ENCODE measurements at regions not wholly inside any gene's neighbourhood (a gene's known extent, or its start where the extent isn't known, plus 50 kb on each side); places are given as distances from the start of the nearest gene placed in this dataset.

GRCh38 chr4:3834186-3834662, 68.0 kb downstream of the ADRA2C start:
- Histone ChIP-seq H3K9me2 (replicated peaks; ENCODE audit: low read depth, low read length) (no peaks in the 10 kb centered on the region), H3K36me3 (ENCODE audit: insufficient read depth, low read length) (no peaks in the 10 kb centered on the region), H3K27me3 (ENCODE audit: insufficient read depth, low read length, poor library complexity, severe bottlenecking) (no peaks in the 10 kb centered on the region), H3K9me3 (ENCODE audit: insufficient read depth, low read depth, low read length) (no peaks in the 10 kb centered on the region), H3K4me3 (ENCODE audit: low read length, poor library complexity, severe bottlenecking) (no peak overlapping the region), H3K4me1 (ENCODE audit: insufficient read depth, low read length, poor library complexity, severe bottlenecking) (no peaks in the 10 kb centered on the region), H3F3A (ENCODE audit: low read depth) (no peaks in the 10 kb centered on the region), H2AFZ (ENCODE audit: low read length) (no peak overlapping the region), H3K4me2 (ENCODE audit: low read depth, low read length, poor library complexity, severe bottlenecking) (no peak overlapping the region), H3K79me2 (ENCODE audit: insufficient read depth, low read length) (no peaks in the 10 kb centered on the region), H4K20me1 (ENCODE audit: insufficient read depth, low read length, poor library complexity, severe bottlenecking) (no peaks in the 10 kb centered on the region), H3K9ac (ENCODE audit: low read depth, low read length, poor library complexity, severe bottlenecking) (no peak overlapping the region)
- TF ChIP-seq CTCF (conservative IDR thresholded peaks at IDR 0.05; ENCODE audit: low read length) (no peak), EZH2phosphoT487 (IDR thresholded peaks at IDR 0.05; ENCODE audit: borderline replicate concordance) (no peak)

- H3K4me1 ChIP-seq (ENCODE audit: insufficient read depth, low read length, poor library complexity, severe bottlenecking): no peaks in the 10 kb centered on the region
- no peak overlapping the region for H2AFZ ChIP-seq (ENCODE audit: low read length)
- H3K9me2 ChIP-seq (replicated peaks; ENCODE audit: low read depth, low read length): no peaks in the 10 kb centered on the region
- H3K36me3 ChIP-seq (ENCODE audit: insufficient read depth, low read length): no peaks in the 10 kb centered on the region
- H3K4me3 ChIP-seq (ENCODE audit: low read length, poor library complexity, severe bottlenecking): no peak overlapping the region
- no peaks in the 10 kb centered on the region for H3K9me3 ChIP-seq (ENCODE audit: insufficient read depth, low read depth, low read length)
- H3K4me2 ChIP-seq (ENCODE audit: low read depth, low read length, poor library complexity, severe bottlenecking): no peak overlapping the region
- no peak overlapping the region for H3K9ac ChIP-seq (ENCODE audit: low read depth, low read length, poor library complexity, severe bottlenecking)
- no peaks in the 10 kb centered on the region for H3K79me2 ChIP-seq (ENCODE audit: insufficient read depth, low read length)
- TF ChIP-seq CTCF (conservative IDR thresholded peaks at IDR 0.05; ENCODE audit: low read length): no peak
- TF ChIP-seq EZH2phosphoT487 (IDR thresholded peaks at IDR 0.05; ENCODE audit: borderline replicate concordance): no peak
- no peaks in the 10 kb centered on the region for H3K27me3 ChIP-seq (ENCODE audit: insufficient read depth, low read length, poor library complexity, severe bottlenecking)
- no peaks in the 10 kb centered on the region for H4K20me1 ChIP-seq (ENCODE audit: insufficient read depth, low read length, poor library complexity, severe bottlenecking)
- H3F3A ChIP-seq (ENCODE audit: low read depth): no peaks in the 10 kb centered on the region
Observed at GRCh38 chr4:3834663-3835521, 68.7 kb downstream of the ADRA2C start.

- Histone ChIP-seq H3K9me3 (ENCODE audit: insufficient read depth, low read depth, low read length) (no peaks in the 10 kb centered on the region), H3K9ac (ENCODE audit: low read depth, low read length, poor library complexity, severe bottlenecking) (no peak overlapping the region), H2AFZ (ENCODE audit: low read length) (no peak overlapping the region), H3K79me2 (ENCODE audit: insufficient read depth, low read length) (no peaks in the 10 kb centered on the region), H3K27me3 (ENCODE audit: insufficient read depth, low read length, poor library complexity, severe bottlenecking) (no peaks in the 10 kb centered on the region), H3K4me1 (ENCODE audit: insufficient read depth, low read length, poor library complexity, severe bottlenecking) (no peaks in the 10 kb centered on the region), H3K36me3 (ENCODE audit: insufficient read depth, low read length) (no peaks in the 10 kb centered on the region), H3K4me2 (ENCODE audit: low read depth, low read length, poor library complexity, severe bottlenecking) (no peak overlapping the region), H4K20me1 (ENCODE audit: insufficient read depth, low read length, poor library complexity, severe bottlenecking) (no peaks in the 10 kb centered on the region), H3K4me3 (ENCODE audit: low read length, poor library complexity, severe bottlenecking) (no peak overlapping the region), H3F3A (ENCODE audit: low read depth) (no peaks in the 10 kb centered on the region), H3K9me2 (replicated peaks; ENCODE audit: low read depth, low read length) (no peaks in the 10 kb centered on the region)
- TF ChIP-seq CTCF (conservative IDR thresholded peaks at IDR 0.05; ENCODE audit: low read length): no peak
- TF ChIP-seq EZH2phosphoT487 (IDR thresholded peaks at IDR 0.05; ENCODE audit: borderline replicate concordance): no peak
Observed at GRCh38 chr4:3835527-3836405, 69.6 kb downstream of the ADRA2C start.

All from Loucy (cell line).